ENCODE measurements at regions not wholly inside any gene's neighbourhood (a gene's known extent, or its start where the extent isn't known, plus 50 kb on each side); places are given as distances from the start of the nearest gene placed in this dataset.

DNA sequence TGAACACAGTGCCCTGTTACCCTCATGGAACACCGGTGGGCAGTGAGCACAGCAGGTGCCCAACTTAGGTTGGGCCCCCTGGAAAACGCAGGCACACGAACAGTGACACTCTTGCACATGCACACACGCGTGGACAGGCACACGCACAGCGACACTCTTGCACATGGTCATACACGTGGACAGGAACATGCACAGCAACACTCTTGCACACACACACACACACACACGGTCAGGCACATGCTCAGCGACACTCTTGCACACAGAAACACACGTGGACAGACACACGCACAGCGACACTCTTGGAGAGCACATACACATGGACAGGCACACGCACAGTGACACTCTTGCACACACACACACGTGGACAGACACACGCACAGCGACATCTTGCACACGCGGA lies 559.4 kb upstream of the ADAMTS16 start:
- no peak overlapping the region for H2AFZ ChIP-seq
- no peak overlapping the region for H3K27ac ChIP-seq (ENCODE audit: low read depth)
- H3K36me3 ChIP-seq (ENCODE audit: insufficient read depth): no peaks in the 10 kb centered on the region
- no peak overlapping the region for H3K4me3 ChIP-seq
- no peaks in the 10 kb centered on the region for H3K4me1 ChIP-seq (ENCODE audit: insufficient read depth)
- H3K9me3 Mint-ChIP-seq: peaks cover 6% of the 10 kb centered on the region; the same call in 2 of the 3 replicates
- TF ChIP-seq ZNF114 (CRISPR knock-in tag; IDR thresholded peaks at IDR 0.05): no peak
- TF ChIP-seq, protein P1, sequence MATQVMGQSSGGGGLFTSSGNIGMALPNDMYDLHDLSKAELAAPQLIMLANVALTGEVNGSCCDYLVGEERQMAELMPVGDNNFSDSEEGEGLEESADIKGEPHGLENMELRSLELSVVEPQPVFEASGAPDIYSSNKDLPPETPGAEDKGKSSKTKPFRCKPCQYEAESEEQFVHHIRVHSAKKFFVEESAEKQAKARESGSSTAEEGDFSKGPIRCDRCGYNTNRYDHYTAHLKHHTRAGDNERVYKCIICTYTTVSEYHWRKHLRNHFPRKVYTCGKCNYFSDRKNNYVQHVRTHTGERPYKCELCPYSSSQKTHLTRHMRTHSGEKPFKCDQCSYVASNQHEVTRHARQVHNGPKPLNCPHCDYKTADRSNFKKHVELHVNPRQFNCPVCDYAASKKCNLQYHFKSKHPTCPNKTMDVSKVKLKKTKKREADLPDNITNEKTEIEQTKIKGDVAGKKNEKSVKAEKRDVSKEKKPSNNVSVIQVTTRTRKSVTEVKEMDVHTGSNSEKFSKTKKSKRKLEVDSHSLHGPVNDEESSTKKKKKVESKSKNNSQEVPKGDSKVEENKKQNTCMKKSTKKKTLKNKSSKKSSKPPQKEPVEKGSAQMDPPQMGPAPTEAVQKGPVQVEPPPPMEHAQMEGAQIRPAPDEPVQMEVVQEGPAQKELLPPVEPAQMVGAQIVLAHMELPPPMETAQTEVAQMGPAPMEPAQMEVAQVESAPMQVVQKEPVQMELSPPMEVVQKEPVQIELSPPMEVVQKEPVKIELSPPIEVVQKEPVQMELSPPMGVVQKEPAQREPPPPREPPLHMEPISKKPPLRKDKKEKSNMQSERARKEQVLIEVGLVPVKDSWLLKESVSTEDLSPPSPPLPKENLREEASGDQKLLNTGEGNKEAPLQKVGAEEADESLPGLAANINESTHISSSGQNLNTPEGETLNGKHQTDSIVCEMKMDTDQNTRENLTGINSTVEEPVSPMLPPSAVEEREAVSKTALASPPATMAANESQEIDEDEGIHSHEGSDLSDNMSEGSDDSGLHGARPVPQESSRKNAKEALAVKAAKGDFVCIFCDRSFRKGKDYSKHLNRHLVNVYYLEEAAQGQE (IDR thresholded peaks at IDR 0.05; ENCODE audit: unreplicated experiment): no peak
- no peak for TF ChIP-seq ETS1 (IDR thresholded peaks at IDR 0.05)
- TF ChIP-seq ZNF331 (CRISPR knock-in tag; IDR thresholded peaks at IDR 0.05; ENCODE audit: low read depth): no peak
- TF ChIP-seq CREB1 (CRISPR knock-in tag; IDR thresholded peaks at IDR 0.05; ENCODE audit: low read depth): no peak
- TF ChIP-seq EZH2 (IDR thresholded peaks at IDR 0.05; ENCODE audit: low read depth, unreplicated experiment): no peak
- TF ChIP-seq JUNB (IDR thresholded peaks at IDR 0.05; ENCODE audit: unreplicated experiment): no peak
- TF ChIP-seq, protein P2, sequence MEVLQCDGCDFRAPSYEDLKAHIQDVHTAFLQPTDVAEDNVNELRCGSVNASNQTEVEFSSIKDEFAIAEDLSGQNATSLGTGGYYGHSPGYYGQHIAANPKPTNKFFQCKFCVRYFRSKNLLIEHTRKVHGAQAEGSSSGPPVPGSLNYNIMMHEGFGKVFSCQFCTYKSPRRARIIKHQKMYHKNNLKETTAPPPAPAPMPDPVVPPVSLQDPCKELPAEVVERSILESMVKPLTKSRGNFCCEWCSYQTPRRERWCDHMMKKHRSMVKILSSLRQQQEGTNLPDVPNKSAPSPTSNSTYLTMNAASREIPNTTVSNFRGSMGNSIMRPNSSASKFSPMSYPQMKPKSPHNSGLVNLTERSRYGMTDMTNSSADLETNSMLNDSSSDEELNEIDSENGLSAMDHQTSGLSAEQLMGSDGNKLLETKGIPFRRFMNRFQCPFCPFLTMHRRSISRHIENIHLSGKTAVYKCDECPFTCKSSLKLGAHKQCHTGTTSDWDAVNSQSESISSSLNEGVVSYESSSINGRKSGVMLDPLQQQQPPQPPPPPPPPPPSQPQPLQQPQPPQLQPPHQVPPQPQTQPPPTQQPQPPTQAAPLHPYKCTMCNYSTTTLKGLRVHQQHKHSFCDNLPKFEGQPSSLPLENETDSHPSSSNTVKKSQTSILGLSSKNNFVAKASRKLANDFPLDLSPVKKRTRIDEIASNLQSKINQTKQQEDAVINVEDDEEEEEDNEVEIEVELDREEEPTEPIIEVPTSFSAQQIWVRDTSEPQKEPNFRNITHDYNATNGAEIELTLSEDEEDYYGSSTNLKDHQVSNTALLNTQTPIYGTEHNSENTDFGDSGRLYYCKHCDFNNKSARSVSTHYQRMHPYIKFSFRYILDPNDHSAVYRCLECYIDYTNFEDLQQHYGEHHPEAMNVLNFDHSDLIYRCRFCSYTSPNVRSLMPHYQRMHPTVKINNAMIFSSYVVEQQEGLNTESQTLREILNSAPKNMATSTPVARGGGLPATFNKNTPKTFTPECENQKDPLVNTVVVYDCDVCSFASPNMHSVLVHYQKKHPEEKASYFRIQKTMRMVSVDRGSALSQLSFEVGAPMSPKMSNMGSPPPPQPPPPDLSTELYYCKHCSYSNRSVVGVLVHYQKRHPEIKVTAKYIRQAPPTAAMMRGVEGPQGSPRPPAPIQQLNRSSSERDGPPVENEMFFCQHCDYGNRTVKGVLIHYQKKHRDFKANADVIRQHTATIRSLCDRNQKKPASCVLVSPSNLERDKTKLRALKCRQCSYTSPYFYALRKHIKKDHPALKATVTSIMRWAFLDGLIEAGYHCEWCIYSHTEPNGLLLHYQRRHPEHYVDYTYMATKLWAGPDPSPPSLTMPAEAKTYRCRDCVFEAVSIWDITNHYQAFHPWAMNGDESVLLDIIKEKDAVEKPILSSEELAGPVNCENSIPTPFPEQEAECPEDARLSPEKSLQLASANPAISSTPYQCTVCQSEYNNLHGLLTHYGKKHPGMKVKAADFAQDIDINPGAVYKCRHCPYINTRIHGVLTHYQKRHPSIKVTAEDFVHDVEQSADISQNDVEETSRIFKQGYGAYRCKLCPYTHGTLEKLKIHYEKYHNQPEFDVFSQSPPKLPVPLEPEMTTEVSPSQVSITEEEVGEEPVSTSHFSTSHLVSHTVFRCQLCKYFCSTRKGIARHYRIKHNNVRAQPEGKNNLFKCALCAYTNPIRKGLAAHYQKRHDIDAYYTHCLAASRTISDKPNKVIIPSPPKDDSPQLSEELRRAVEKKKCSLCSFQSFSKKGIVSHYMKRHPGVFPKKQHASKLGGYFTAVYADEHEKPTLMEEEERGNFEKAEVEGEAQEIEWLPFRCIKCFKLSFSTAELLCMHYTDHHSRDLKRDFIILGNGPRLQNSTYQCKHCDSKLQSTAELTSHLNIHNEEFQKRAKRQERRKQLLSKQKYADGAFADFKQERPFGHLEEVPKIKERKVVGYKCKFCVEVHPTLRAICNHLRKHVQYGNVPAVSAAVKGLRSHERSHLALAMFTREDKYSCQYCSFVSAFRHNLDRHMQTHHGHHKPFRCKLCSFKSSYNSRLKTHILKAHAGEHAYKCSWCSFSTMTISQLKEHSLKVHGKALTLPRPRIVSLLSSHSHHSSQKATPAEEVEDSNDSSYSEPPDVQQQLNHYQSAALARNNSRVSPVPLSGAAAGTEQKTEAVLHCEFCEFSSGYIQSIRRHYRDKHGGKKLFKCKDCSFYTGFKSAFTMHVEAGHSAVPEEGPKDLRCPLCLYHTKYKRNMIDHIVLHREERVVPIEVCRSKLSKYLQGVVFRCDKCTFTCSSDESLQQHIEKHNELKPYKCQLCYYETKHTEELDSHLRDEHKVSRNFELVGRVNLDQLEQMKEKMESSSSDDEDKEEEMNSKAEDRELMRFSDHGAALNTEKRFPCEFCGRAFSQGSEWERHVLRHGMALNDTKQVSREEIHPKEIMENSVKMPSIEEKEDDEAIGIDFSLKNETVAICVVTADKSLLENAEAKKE (CRISPR knock-in tag; IDR thresholded peaks at IDR 0.05): no peak
- no peak for TF ChIP-seq EZH2phosphoT487 (IDR thresholded peaks at IDR 0.05; ENCODE audit: unreplicated experiment)
- no peak for TF ChIP-seq STAT1 (IDR thresholded peaks at IDR 0.05; ENCODE audit: unreplicated experiment)
- TF ChIP-seq, protein P3, sequence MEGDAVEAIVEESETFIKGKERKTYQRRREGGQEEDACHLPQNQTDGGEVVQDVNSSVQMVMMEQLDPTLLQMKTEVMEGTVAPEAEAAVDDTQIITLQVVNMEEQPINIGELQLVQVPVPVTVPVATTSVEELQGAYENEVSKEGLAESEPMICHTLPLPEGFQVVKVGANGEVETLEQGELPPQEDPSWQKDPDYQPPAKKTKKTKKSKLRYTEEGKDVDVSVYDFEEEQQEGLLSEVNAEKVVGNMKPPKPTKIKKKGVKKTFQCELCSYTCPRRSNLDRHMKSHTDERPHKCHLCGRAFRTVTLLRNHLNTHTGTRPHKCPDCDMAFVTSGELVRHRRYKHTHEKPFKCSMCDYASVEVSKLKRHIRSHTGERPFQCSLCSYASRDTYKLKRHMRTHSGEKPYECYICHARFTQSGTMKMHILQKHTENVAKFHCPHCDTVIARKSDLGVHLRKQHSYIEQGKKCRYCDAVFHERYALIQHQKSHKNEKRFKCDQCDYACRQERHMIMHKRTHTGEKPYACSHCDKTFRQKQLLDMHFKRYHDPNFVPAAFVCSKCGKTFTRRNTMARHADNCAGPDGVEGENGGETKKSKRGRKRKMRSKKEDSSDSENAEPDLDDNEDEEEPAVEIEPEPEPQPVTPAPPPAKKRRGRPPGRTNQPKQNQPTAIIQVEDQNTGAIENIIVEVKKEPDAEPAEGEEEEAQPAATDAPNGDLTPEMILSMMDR (conservative IDR thresholded peaks at IDR 0.05; ENCODE audit: low read depth in 2 of 2): no peak
- no peak for TF ChIP-seq NANOG (IDR thresholded peaks at IDR 0.05; ENCODE audit: borderline replicate concordance)
- no peak for TF ChIP-seq POLR2AphosphoS5 (IDR thresholded peaks at IDR 0.05; ENCODE audit: low read depth)
- no peaks in the 10 kb centered on the region for H3F3A ChIP-seq (replicated peaks; ENCODE audit: low read depth)
- H3K27ac Mint-ChIP-seq: no peak overlapping the region; the same call in 1 of the 2 replicates
- no peaks in the 10 kb centered on the region; the same call in 1 of the 2 replicates for H3K9me2 ChIP-seq (ENCODE audit: insufficient read depth)
- H3K79me2 ChIP-seq (replicated peaks; ENCODE audit: insufficient read depth): no peaks in the 10 kb centered on the region
- no peaks in the 10 kb centered on the region for H4K20me1 ChIP-seq (replicated peaks; ENCODE audit: insufficient read depth)
- no peak overlapping the region for H3K4me3 Mint-ChIP-seq
- DNase-seq (ENCODE audit: low spot score) (no peak), ATAC-seq (no peak)
- H3K4me2 ChIP-seq: no peak overlapping the region
- H3K36me3 Mint-ChIP-seq (ENCODE audit: low read depth): no peaks in the 10 kb centered on the region; the same call in 1 of the 3 replicates
- peaks cover 13% of the 10 kb centered on the region for H3K4me1 Mint-ChIP-seq
- no peaks in the 10 kb centered on the region for H3K27me3 ChIP-seq (ENCODE audit: insufficient read depth)
- H3K27me3 Mint-ChIP-seq (ENCODE audit: insufficient read depth, low read depth, poor library complexity): peaks cover 5% of the 10 kb centered on the region

Data from GM23338 (cell line).